GM19438 (cell line): ENCODE measurements at regions not wholly inside any gene's neighbourhood (a gene's known extent, or its start where the extent isn't known, plus 50 kb on each side); places are given as distances from the start of the nearest gene placed in this dataset.

Source experiments
- ATAC-seq: cut with Tn5 transposase; IDR thresholded peaks from one replicate; pipeline ENCODE4 v1.9.1; 2021; ENCODE audit warnings: low read depth; ENCODE audit not compliant: unreplicated experiment

- peak; percentile 30 for ATAC-seq
Measured at GRCh38 chr1:234731569-234732085, 121.6 kb upstream of the IRF2BP2 start.

GRCh38 chr1:234730770-234731568 is 121.0 kb upstream of the IRF2BP2 start:
- ATAC-seq = peak; percentile 44

- no peak for ATAC-seq
Measured at GRCh38 chr1:234730475-234730769, 120.4 kb upstream of the IRF2BP2 start.

- no peak for ATAC-seq
Measured at GRCh38 chr1:234729561-234730474, 119.8 kb upstream of the IRF2BP2 start.

GRCh38 chr1:234728740-234729139 is 118.8 kb upstream of the IRF2BP2 start:
- no peak for ATAC-seq

- no peak for ATAC-seq
Measured at GRCh38 chr1:234727018-234727940, 117.3 kb upstream of the IRF2BP2 start.

GRCh38 chr1:234726359-234726943 is 116.5 kb upstream of the IRF2BP2 start:
- ATAC-seq = no peak

GRCh38 chr1:234725177-234726132 is 115.5 kb upstream of the IRF2BP2 start:
- no peak for ATAC-seq

GRCh38 chr1:234724516-234725176 is 114.7 kb upstream of the IRF2BP2 start:
- ATAC-seq = peak; percentile 12

GRCh38 chr1:234722904-234723720 is 113.1 kb upstream of the IRF2BP2 start:
- ATAC-seq = no peak

- ATAC-seq = no peak
Measured at GRCh38 chr1:234722270-234722704, 112.3 kb upstream of the IRF2BP2 start.

- no peak for ATAC-seq
Measured at GRCh38 chr1:234721476-234722269, 111.7 kb upstream of the IRF2BP2 start.

- ATAC-seq = no peak
Measured at GRCh38 chr1:234720709-234721441, 110.9 kb upstream of the IRF2BP2 start.

GRCh38 chr1:234719454-234720251 is 109.7 kb upstream of the IRF2BP2 start:
- ATAC-seq = no peak
